Gastroesophageal sphincter (tissue), 3 donors: ENCODE measurements at regions not wholly inside any gene's neighbourhood (a gene's known extent, or its start where the extent isn't known, plus 50 kb on each side); places are given as distances from the start of the nearest gene placed in this dataset.

Experiments used
- CTCF ChIP-seq, 4 experiments: fragments of 200-600 bp in 2 of 4; fragments of 450-650 bp in 2 of 4; sonication (generic) in 1 of 4; IDR thresholded peaks; one replicate each; pipeline ENCODE4 v1.5.1; 2017 to 2019; ENCODE audit warnings: antibody characterized with exemption in 4 of 4, mild to moderate bottlenecking in 2 of 4, moderate library complexity in 2 of 4
- POLR2A ChIP-seq, 2 donors: fragments of 450-650 bp; IDR thresholded peaks; one replicate each; pipeline ENCODE4 v1.6.1; 2017; ENCODE audit warnings: antibody characterized with exemption in 2 of 2, mild to moderate bottlenecking in 2 of 2, moderate library complexity in 1 of 2

GRCh38 chr16:26970292-26970691 lies 96.4 kb upstream of the C16orf82 start:
- no peak for TF ChIP-seq CTCF (IDR thresholded peaks at IDR 0.05)
- TF ChIP-seq POLR2A (IDR thresholded peaks at IDR 0.05), result no peak
